HG03159 (cell line): ENCODE measurements at regions not wholly inside any gene's neighbourhood (a gene's known extent, or its start where the extent isn't known, plus 50 kb on each side); places are given as distances from the start of the nearest gene placed in this dataset.
"Not testable (repeated sequence)": the region's sequence is repeated elsewhere in the genome, so short reads cannot be mapped to it uniquely, and the experiment has no call there.

ENCODE experiments used
- ATAC-seq: cut with Tn5 transposase; IDR thresholded peaks from one replicate; pipeline ENCODE4 v1.9.1; 2021; ENCODE audit warnings: mild to moderate bottlenecking, moderate library complexity; ENCODE audit not compliant: unreplicated experiment

DNA sequence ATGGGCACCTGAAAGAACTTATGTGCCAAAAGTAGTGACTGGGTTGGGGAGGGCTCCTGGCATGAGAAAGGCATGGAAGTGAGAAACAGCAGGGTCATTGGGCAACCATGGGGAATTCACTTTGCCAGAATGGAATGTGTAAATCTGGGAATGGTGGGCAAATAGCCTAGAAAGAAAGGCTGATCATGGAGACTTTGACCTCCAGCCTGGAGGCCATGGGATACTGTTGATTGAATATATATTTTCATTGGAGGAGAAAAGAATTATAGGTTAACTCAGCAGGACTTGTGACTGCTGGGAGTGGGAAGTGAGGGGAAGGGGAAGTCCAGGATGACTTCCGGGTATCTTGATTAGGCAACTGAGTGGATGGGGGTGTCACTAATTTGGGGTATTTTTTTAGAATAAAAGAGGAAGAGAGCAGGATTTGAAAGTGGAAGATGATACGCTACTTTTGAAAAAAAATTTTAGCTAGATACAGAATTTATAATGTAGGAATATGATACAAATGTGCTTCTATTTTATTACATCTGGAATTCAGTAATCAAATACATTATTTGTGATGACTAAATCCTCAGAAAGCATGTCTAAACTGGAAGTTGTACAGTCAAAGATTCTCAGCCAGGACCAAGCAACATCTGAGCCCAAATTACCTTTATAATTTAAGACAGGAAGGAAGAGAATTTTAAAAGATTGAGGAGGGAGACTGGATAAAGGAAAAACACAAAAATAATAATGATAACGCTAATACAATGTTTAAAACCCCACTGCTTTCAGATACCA, 116.2 kb downstream of the GATA6 start:
- ATAC-seq: no peak

DNA sequence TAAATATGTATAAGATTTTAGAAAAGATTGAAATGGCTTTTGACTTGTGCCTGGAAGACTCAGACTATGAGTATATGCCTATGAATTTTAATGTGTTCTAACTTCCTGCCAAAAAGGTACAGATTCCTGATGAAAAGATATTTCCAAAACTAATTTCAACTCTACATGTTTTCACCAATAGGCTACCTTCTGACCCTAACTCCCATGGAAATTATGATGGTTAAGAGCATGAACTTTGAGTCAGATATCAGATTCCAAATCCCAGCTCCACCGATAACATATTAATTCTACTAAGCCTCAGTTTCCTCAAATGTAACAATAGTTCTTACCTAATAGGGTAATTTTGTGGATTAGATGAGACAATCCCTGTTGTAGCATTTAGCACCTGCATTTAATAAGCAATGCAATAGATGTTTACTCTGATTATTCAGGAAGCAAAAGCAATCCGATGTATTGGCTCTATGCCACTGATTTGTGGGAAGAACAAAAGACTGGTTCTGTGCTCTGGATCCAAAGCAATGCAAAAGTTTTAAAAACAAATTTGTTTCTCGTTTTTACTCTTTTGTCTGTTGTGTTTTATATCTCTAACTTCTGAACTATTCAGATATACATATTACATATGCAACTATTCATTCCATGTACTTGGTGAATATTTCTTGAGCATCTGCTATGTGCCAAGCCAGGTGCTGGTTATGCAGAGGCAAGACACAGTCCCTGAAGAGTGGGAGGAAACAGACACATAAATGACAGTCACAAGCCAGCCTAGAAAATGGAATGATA, 115.4 kb downstream of the GATA6 start:
- no peak for ATAC-seq

DNA sequence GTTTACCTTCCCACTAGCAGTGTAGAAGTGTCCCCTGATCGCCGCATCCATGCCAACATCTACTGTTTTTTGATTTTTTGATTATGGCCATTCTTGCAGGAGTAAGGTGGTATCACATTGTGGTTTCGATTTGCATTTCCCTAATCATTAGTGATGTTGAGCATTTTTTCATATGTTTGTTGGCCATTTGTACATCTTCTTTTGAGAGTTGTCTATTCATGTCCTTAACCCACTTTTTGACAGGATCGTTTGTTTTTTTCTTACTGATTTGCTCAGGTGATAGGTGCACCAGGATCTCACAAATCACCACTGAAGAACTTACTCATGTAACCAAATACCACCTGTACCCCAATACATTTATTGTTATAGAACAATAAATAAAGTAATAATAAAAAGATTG, 114.5 kb downstream of the GATA6 start:
- not testable (repeated sequence) for ATAC-seq

DNA sequence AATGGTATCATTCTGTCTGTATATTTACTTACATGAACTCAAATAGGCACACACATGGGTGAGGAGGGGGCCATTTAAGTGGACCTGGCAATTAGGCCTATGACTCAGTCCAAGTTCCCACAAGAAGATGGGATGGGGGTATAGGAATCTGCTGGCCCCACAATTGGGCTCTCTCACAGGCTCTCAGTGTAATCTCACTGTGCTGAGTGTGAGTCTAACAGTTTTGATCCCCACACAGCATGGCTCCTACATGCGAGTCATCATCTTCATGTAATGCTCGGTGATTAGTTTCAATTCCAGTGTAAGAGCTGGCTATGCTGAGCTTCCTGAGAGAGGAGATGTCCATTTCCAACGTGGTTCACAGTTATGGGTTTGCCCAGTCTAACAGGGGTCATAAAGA, 114.0 kb downstream of the GATA6 start:
- ATAC-seq: no peak

DNA sequence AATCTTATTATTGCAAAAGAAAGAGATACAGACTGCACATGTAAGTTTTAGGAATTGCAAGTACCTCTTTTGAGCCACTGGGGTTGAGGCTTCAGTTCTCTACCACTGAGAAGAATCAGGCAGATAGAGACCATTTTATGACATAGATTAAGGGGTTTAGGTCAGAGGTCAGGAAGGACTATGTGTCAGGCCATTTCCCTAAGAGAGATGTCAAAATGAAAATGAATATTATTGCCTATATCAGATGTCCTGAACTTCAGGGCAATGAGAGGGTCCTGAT, 113.7 kb downstream of the GATA6 start:
- no peak for ATAC-seq

DNA sequence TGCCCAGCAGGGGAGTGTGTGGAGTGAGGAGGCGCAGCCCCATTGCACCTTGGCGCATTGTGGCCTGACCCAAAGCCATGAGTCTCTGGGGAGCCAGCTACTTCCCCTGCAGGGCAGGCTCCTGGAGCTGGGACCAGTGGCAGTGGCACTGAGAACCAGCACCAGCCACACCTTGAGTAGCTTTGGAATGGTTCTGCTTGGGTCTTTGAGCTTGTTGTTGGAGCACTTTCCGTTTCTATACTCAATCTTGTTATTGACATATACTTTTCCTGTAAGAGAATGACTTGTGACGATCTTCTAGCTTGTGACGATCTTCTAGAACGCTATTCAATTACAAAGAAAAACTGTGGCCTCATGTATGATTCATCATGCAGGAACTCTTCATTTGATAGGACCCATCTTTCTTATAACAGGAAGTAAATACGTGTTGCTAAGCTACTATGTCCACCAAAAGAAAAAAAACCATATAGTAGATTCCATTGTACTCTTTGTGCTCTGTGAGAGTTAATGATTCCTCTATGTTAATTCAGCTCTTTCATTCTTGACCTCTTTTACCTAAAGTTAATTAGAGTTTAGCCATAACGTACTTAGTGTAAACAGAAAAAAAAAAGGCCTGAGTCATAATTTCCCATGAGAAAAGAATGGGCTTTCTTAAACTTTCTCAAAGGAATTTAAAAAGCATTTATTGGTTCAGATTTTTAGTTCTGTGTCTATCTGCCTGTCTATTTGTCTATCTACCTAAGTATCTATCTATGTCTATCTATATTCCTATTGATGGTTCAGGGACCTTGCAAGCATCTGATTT, 113.1 kb downstream of the GATA6 start:
- ATAC-seq: no peak

DNA sequence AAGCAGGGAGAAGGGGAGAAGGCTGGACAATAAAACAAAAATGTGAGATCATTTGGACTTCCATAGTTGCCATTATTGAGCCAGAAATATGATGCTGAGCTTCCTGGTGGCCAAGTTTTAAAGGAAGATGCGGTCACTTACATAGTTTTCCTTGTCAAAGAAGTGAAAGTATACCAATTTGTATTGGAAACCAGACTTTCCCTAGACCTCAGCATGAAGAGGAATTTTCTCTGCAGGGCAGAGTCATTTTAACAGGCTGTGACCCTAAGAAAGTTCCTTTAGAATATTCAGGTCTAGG, 111.0 kb downstream of the GATA6 start:
- ATAC-seq: no peak

DNA sequence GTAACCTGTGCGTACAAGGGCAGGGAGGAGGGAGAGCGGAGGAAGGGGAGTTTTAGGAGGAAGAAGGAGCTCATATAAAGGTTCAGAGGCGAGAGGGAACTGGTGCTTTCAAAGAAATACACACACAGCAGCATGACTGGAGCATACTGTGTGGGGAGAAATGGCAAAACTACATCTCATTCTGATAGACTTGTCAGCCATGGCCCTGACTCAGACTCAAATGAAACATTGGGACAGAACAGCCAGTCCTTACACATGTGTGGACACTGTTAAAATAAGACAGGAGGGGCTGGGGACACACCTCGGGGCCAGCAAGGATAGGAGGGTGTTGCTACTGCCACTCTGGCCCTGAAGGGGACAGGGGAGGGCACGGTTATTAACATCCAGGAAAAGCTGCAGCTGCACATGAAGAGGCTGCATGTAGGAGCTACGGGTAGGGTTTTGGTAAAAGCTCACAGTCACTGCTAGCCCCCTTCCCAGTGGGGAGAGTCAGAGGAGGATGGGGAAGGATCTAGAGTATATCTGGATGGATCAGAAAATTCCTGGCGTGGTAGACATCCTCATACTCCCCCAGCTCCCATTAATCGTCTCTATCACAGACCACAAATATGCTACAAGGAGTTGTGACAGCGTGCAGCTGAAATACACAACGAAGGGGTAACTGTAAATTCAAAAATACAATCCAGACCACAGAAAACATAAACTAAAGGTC, 110.5 kb downstream of the GATA6 start:
- no peak for ATAC-seq

DNA sequence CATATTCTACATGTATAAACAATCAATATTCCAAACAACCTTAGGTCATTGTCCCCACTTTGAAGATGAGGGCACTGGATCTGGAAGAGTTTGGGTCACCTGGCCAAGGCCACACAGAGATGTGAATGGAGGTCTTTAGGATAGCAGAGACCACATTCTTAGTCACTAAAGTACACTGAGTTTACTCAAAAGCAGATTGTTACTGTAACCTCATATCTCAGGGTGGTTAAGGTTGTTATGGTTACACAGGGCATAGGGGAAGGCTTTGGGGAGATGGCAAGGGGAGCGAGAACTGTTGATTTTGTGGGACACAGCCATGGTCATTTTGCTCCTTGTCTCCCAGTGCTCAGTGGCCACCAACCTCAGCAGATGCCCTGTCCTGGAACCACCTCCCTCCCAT, 109.4 kb downstream of the GATA6 start:
- ATAC-seq: no peak

DNA sequence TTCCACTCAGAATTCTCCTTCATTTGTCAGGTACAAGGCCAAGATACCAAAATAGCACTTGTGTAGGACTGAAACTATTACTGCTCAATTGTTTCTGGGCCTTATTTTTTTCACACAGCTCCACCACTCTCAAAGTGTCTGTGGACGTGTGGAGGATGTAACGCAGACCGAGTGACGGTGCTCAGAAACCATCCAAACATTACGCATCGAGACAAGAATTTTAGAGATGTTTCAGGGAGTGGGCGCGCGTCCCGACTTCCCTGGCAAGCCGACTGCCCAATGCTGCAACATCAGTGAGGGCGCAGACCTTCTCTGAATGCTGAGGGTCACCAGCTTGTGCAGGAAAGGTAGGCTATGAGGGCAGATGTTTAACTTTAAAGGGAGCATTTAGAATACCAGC, 108.4 kb downstream of the GATA6 start:
- no peak for ATAC-seq

DNA sequence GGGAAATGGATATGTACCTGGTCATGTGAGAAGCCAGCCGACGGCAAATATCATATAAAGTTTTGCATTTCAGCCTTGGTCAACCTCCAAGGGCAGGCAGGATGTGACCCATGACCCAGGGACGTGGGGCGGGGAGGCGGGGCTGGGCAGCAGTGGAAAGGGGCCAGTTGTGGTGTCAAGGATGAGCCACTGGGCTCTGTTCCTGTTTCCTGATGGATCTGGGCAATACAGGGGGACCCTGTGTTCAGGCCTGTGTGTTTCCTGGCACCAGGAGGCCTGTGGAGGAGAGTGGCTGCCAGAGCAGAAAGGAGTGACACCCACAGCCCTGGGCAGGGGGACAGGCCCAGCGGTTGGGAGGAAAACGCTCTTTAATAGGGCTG, 106.9 kb downstream of the GATA6 start:
- no peak for ATAC-seq

DNA sequence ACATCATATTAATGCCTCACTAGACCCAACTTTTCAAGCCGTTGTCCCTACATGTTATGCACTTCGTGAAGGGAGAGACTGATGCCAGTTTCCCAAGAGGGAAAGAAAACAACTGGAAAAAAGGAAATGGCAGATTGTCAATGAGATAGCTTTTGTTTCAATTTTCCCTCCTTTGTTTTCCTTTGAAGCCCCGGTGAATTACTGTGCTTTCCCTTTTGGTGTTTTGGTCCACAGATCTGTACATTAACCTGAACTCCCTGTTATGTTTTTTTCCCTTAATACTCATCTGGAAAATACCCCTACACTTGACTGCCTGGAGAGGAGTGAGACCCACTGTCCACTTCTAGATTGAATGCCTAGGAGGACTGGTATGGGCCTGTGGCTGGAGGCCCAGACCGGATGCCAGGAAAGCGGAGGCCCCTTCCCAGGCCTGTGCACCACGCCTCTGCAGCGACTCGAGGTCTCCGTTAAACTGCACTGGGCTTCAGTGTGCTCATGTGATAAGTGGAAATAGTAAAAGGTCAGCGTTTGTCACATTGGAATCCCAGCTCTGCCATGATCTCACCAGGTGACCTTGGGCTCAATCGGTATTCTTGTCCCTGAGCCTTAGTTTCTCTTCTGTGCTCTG, 106.4 kb downstream of the GATA6 start:
- ATAC-seq: no peak

DNA sequence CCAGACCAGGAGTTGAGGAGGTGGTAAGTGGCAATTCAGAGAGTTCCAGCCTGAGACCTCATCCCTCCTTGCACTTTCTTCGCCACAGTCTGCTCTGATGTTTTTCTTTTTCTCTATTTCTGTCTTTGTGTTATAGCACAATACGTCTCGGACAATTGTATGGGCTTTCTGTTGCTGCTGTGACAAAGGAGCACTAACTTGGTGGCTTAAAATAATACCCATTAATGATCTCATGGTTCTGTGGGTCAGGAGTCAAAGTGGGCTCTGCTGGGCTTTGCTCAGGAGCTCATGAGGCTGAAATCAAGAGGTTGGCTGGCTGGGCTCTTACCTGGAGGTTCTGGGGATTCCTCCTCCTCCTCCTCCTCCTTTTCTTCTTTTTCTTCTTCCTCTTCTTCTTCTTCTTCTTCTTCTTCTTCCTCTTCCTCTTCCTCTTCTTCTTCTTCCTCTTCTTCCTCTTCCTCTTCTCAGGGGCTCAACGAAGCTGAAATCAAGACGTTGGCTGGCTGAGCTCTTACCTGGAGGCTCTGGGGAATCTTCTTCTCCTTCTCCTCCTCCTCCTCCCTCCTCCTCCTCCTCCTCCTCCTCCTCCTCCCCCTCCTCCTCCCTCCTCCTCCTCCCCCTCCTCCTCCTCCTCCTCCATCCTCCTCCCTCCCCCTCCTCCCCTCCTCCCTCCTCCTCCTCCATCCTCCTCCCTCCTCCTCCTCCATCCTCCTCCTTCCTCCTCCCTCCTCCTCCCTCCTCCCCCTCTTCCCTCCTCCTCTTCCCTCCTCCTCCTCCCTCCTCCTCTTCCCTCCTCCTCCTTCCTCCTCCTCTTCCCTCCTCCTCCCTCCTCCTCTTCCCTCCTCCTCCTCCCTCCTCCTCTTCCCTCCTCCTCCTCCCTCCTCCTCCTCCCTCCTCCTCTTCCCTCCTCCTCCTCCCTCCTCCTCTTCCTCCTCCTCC, 104.0 kb downstream of the GATA6 start:
- no peak for ATAC-seq

DNA sequence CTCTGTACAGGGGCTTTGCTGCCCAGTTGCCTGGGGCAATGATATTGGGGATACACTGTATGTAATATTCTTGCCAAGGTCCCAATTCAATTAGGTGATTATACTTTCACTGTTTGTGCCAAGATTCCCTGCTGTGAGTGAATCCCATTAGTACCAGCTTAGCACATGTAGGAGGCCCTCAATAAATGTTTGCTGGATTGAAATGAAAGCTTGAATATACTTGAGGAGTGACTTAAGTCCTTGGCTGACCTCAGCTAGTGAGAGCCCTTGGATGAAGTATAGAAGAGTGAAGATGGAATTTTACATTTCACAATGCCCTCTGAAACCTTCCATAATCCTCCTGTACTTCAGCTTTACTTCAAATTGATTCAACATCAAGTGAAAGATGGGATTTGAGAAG, 102.9 kb downstream of the GATA6 start:
- no peak for ATAC-seq

DNA sequence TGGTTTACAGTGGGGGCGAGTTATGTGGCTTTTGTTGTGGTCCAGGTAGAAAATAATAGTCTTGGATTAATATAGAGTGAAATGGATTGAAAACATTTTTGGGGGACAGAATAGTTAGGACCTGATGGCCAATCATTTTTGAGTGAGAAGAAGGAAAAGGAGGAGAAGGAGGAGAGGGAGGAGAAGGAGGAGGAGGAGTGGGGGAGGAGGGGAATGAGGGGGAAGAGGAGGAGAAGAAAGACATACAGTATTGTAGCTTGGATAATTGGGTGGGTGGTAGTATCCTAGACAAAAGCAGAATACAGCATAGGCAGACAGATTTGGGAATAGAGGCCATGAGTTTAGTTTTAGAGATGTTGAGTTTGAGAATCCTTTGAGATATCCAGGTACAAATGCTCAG, 101.6 kb downstream of the GATA6 start:
- ATAC-seq: no peak

DNA sequence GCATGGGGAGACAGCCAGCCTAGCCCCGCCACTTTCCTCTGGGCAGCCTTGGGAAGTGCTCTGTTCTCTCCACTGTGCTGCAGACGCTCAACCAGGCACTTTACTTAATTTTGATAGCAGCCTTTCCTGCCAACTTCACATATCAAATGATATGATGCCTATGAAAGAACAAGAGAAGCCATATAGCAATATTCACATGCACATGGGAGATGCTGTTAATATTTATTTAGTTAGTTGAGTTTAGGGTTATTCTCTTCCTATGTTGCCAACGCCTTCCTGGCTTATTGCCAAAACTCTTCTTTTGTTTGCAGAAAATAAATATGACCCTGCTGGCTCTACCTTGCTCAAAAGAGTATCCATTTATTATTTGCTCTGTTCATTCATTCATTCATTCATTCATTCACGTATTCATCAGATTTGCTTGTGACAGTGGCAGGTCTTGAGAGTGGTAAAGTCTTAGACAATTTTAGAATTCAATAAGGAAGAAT, 99.3 kb downstream of the GATA6 start:
- no peak for ATAC-seq

DNA sequence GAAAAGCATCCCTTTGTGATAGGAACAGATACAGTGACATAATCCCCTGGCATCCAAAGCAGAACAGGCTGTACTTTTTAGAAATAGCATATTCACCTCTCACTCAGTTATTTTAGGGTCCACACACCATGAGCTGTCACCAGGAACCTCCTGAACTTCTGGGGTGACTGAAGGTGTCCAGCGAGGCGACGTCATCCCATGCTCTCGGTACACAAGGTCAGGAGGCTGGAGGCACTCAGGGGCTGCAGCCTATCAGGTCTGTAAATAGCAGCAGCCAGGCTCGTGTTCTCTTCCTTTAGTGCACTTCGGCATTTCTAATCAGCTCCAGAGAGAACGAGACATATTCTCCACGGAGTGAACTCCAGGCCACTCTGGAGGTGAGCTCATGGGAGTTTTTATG, 98.3 kb downstream of the GATA6 start:
- no peak for ATAC-seq

DNA sequence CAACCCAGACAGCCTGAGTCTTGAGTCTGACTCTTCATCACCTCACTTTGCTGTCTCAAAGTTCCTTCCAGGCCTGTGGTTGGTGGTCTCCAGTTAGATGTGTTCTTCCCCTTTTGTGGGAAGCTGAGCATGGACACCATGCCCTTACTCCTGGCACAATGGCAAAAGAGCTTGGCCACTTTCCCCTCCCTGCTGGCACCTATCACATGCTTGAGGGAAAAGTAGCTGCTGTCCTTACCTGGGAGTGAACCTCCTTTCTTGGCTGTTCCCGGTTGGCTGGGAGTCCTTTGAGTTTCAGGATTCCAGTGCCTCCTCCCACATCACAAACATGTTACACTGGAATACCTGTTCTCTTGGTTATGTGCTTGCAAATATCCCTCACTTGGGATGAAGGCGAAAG, 97.8 kb downstream of the GATA6 start:
- ATAC-seq: no peak

DNA sequence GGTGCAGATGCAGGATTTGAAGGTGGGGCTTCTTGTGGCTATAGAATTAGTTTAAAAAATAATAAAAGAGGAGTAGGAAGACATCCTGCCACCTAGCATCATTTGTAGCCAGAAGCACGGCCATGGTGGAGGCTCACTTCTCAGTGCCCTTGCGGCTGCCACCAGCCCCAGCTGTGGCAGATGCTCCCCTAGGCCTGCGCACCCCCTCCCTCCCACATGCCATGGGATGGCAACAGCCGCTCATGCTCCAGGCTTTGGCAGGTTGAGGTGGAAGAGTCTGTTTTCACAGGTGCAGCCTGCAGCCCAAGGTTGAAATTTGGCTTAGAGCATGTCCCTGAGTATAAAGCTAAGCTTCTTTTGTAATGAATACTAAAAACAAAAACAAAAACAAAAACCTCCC, 96.4 kb downstream of the GATA6 start:
- no peak for ATAC-seq
